Thyroid gland (tissue), 4 donors: ENCODE measurements at regions not wholly inside any gene's neighbourhood (a gene's known extent, or its start where the extent isn't known, plus 50 kb on each side); places are given as distances from the start of the nearest gene placed in this dataset.

Experiments
- DNase-seq, 2 donors: peaks; one replicate each; pipeline ENCODE4 v3.0.0-alpha.2; 2019
- H3K27ac ChIP-seq, 3 donors: fragments of 200-600 bp; sonication (generic); 1 replicate in 2 of 3; 2 replicates in 1 of 3; pipeline ENCODE4 v1.5.1; 2016 to 2019; ENCODE audit warnings: mild to moderate bottlenecking in 1 of 3, moderate library complexity in 1 of 3
- H3K27me3 ChIP-seq: fragments of 200-600 bp; sonication (generic); one replicate; pipeline ENCODE4 v1.5.1; 2019
- H3K36me3 ChIP-seq, 2 donors: fragments of 200-600 bp; sonication (generic); one replicate each; pipeline ENCODE4 v1.5.1; 2016 to 2019
- H3K4me1 ChIP-seq, 2 donors: fragments of 200-600 bp; sonication (generic); one replicate each; pipeline ENCODE4 v1.5.1; 2017 to 2019
- H3K4me3 ChIP-seq, 3 donors: fragments of 200-600 bp; sonication (generic); replicated peaks in 1 of 3; 1 replicate in 2 of 3; 2 replicates in 1 of 3; pipeline ENCODE4 v1.5.1; 2016; ENCODE audit warnings: mild to moderate bottlenecking in 1 of 3
- H3K9me3 ChIP-seq: fragments of 200-600 bp; sonication (generic); one replicate; pipeline ENCODE4 v1.5.1; 2017
- CTCF ChIP-seq, 6 experiments: fragments of 200-600 bp in 3 of 6; fragments of 450-650 bp in 3 of 6; sonication (generic) in 3 of 6; IDR thresholded peaks; one replicate each; pipeline ENCODE4 v1.5.1; 2016 to 2019; ENCODE audit warnings: antibody characterized with exemption in 6 of 6, mild to moderate bottlenecking in 2 of 6, inconsistent platforms in 1 of 6, moderate library complexity in 1 of 6
- POLR2A ChIP-seq, 2 donors: fragments of 450-650 bp; IDR thresholded peaks; one replicate each; pipeline ENCODE4 v1.6.1; 2017; ENCODE audit warnings: antibody characterized with exemption in 2 of 2, mild to moderate bottlenecking in 2 of 2, moderate library complexity in 1 of 2
- WGBS, 2 donors: methylation state at CpG; one replicate each; pipeline ENCODE4 v1.1.5; 2017; 5-methylcytosine and 5-hydroxymethylcytosine counted together
- intact Hi-C: fragments of 100-400 bp; cut with DNase I; formaldehyde crosslinking; loops from one replicate; pipeline ENCODE4 v1.15.1; 2023

GRCh38 chr2:14273650-14274049 lies 358.9 kb upstream of the LRATD1 start:
- 63 to 83% methylated on average over 1 of the region's 1 CpG for WGBS, 2 donors
- no peak for TF ChIP-seq POLR2A (IDR thresholded peaks at IDR 0.05)
- no peak for TF ChIP-seq CTCF (IDR thresholded peaks at IDR 0.05)
- intact Hi-C loops: no loop called here

GRCh38 chr2:14284244-14284643 lies 348.3 kb upstream of the LRATD1 start:
- Histone ChIP-seq H3K4me3 (no peak overlapping the region), H3K36me3 (no peaks in the 10 kb centered on the region), H3K9me3 (no peaks in the 10 kb centered on the region), H3K27ac (no peak overlapping the region), H3K27me3 (no peaks in the 10 kb centered on the region), H3K4me1 (no peaks in the 10 kb centered on the region)
- TF ChIP-seq POLR2A (IDR thresholded peaks at IDR 0.05) (no peak), CTCF (IDR thresholded peaks at IDR 0.05) (no peak)
- DNase-seq: no peak
- intact Hi-C loops: no loop called here

More at GRCh38 chr2:14273650-14274049, 358.9 kb upstream of the LRATD1 start:
- Histone ChIP-seq H3K36me3 (no peaks in the 10 kb centered on the region), H3K9me3 (no peaks in the 10 kb centered on the region), H3K27me3 (no peaks in the 10 kb centered on the region), H3K4me1 (no peaks in the 10 kb centered on the region), H3K4me3 (no peak overlapping the region), H3K27ac (no peak overlapping the region)
- DNase-seq: no peak

DNA sequence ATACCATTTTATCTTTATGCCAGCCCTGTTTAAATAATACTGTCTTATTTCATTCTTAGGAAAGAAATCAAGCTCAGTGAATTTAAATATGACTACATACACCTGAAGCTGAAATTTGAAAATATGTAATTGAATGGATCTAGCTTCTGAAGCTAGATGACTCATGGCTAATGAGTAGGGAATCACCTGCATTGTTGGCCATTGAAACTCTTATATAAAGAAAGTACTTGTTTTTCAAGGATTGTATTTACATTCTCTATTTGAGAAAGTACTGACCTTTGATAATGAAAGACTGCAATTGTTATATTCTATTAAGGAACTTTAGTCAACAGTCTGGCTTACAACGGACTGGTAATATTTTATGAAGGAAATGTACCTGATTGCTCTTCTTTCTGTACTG lies 346.7 kb upstream of the LRATD1 start:
- H3K27me3 ChIP-seq: no peaks in the 10 kb centered on the region
- no peaks in the 10 kb centered on the region for H3K36me3 ChIP-seq
- intact Hi-C loops: no loop called here
- H3K9me3 ChIP-seq: no peaks in the 10 kb centered on the region
- H3K27ac ChIP-seq: no peak overlapping the region
- TF ChIP-seq CTCF (IDR thresholded peaks at IDR 0.05): no peak
- TF ChIP-seq POLR2A (IDR thresholded peaks at IDR 0.05): no peak
- no peaks in the 10 kb centered on the region for H3K4me1 ChIP-seq
- 79 to 88% methylated on average over 1 of the region's 1 CpG for WGBS, 2 donors
- no peak overlapping the region for H3K4me3 ChIP-seq
- DNase-seq: no peak

DNA sequence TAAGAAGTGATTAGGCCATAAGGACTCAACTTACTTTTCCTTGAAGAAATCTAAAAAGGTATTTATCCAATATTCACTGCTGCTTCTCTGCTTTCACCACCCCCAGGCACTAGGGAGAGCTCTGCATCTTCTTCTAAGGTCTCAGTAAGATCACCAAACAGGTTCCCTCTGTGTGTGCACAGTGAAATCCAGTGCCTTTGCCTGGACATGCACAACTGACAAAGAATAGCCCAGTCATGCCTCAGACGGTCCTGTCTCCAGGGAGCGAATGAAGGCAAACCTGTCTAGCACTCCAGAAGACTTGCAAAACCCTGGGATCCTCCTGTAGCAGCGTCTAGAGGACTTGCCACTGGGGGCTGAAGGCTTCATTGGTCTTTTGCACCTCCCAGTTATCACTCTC lies 344.5 kb upstream of the LRATD1 start:
- Histone ChIP-seq H3K36me3 (no peaks in the 10 kb centered on the region), H3K9me3 (no peaks in the 10 kb centered on the region), H3K4me3 (no peak overlapping the region), H3K4me1 (no peaks in the 10 kb centered on the region), H3K27me3 (no peaks in the 10 kb centered on the region), H3K27ac (no peak overlapping the region)
- WGBS, 2 donors: 14 to 71% methylated on average over 3 of the region's 3 CpGs
- intact Hi-C loops: no loop called here
- TF ChIP-seq POLR2A (IDR thresholded peaks at IDR 0.05) (no peak), CTCF (IDR thresholded peaks at IDR 0.05) (no peak)
- no peak for DNase-seq

GRCh38 chr2:14292964-14293363 lies 339.6 kb upstream of the LRATD1 start:
- Histone ChIP-seq H3K27ac (no peak overlapping the region), H3K27me3 (no peaks in the 10 kb centered on the region), H3K4me1 (no peaks in the 10 kb centered on the region), H3K4me3 (no peak overlapping the region), H3K36me3 (no peaks in the 10 kb centered on the region), H3K9me3 (no peaks in the 10 kb centered on the region)
- intact Hi-C loops: no loop called here
- no peak for TF ChIP-seq CTCF (IDR thresholded peaks at IDR 0.05)
- no peak for TF ChIP-seq POLR2A (IDR thresholded peaks at IDR 0.05)
- 45 to 49% methylated on average over 3 of the region's 3 CpGs for WGBS, 2 donors
- DNase-seq: no peak
